ENCODE measurements at regions not wholly inside any gene's neighbourhood (a gene's known extent, or its start where the extent isn't known, plus 50 kb on each side); places are given as distances from the start of the nearest gene placed in this dataset.

DNA sequence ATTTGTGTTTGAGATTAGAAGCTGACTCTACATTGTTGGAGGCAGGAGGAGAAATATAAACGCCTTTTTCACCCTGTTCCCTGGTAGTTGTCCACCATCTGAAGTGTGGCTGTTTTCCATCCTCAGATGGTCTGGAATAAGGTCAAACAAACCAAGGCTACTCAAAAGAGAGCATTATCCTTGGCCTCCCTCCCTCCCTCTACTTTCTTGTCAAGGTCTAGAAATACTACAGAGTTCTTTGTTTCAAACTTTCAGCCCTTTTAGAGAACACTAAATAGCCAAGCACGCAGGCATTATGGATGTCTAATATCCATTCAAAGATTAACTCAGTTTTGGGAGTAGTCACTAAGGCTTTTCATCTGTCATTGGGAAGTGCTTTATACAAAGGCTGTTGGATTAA is 215.8 kb upstream of the ITGA4 start:
- no peaks in the 10 kb centered on the region for H3K9me3 ChIP-seq (ENCODE audit: control insufficient read depth in 4 of 4, low read length in 3 of 4)
- no peak overlapping the region for H3K4me3 ChIP-seq (ENCODE audit: low read depth in 1 of 3, low read length in 3 of 3)
- 72% methylated on average over 2 of the region's 2 CpGs for WGBS
- no peaks in the 10 kb centered on the region for H3K4me1 ChIP-seq (ENCODE audit: control insufficient read depth in 4 of 4, insufficient read depth in 4 of 4, low read length in 3 of 4)
- no peak for DNase-seq (ENCODE audit: low spot score)
- H3K27me3 ChIP-seq (ENCODE audit: control insufficient read depth in 4 of 4, insufficient read depth in 4 of 4, low read length in 3 of 4): no peaks in the 10 kb centered on the region
- no peaks in the 10 kb centered on the region for H3K36me3 ChIP-seq (ENCODE audit: control insufficient read depth in 4 of 4, insufficient read depth in 3 of 4, low read depth in 1 of 4, low read length in 3 of 4)
- H3K9ac ChIP-seq (ENCODE audit: low read depth in 1 of 2, low read length in 2 of 2): no peak overlapping the region
- TF ChIP-seq GABPA (IDR thresholded peaks at IDR 0.05 in 1 of 2, conservative IDR thresholded peaks at IDR 0.05 in 1 of 2): no peak
- TF ChIP-seq ZBTB33 (IDR thresholded peaks at IDR 0.05): no peak
- no peak for TF ChIP-seq REST (IDR thresholded peaks at IDR 0.05)
- no peak for TF ChIP-seq YY1 (IDR thresholded peaks at IDR 0.05)
- TF ChIP-seq MAX (IDR thresholded peaks at IDR 0.05): no peak
- TF ChIP-seq EGR1 (IDR thresholded peaks at IDR 0.05; ENCODE audit: low read depth in 2 of 2): no peak
- TF ChIP-seq HNF4G (IDR thresholded peaks at IDR 0.05): no peak
- no peak for TF ChIP-seq RAD21 (IDR thresholded peaks at IDR 0.05)
- no peak for TF ChIP-seq NR2F2 (IDR thresholded peaks at IDR 0.05)
- no peak for TF ChIP-seq JUND (IDR thresholded peaks at IDR 0.05)
- TF ChIP-seq FOXA1 (IDR thresholded peaks at IDR 0.05): no peak
- no peak for TF ChIP-seq FOXA2 (IDR thresholded peaks at IDR 0.05)
- no peak for TF ChIP-seq HNF4A (conservative IDR thresholded peaks at IDR 0.05)
- no peak for TF ChIP-seq TAF1 (conservative IDR thresholded peaks at IDR 0.05)
- TF ChIP-seq, protein P1, sequence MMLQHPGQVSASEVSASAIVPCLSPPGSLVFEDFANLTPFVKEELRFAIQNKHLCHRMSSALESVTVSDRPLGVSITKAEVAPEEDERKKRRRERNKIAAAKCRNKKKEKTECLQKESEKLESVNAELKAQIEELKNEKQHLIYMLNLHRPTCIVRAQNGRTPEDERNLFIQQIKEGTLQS (IDR thresholded peaks at IDR 0.05): no peak
- TF ChIP-seq SP1 (IDR thresholded peaks at IDR 0.05): no peak
- no peak for TF ChIP-seq RXRA (IDR thresholded peaks at IDR 0.05)
- TF ChIP-seq CTCF (IDR thresholded peaks at IDR 0.05; ENCODE audit: low read depth, low read length, missing input control): no peak
- no peak overlapping the region for H3K27ac ChIP-seq (ENCODE audit: low read depth in 1 of 2, low read length in 2 of 2)
